ENCODE measurements at regions not wholly inside any gene's neighbourhood (a gene's known extent, or its start where the extent isn't known, plus 50 kb on each side); places are given as distances from the start of the nearest gene placed in this dataset.

DNA sequence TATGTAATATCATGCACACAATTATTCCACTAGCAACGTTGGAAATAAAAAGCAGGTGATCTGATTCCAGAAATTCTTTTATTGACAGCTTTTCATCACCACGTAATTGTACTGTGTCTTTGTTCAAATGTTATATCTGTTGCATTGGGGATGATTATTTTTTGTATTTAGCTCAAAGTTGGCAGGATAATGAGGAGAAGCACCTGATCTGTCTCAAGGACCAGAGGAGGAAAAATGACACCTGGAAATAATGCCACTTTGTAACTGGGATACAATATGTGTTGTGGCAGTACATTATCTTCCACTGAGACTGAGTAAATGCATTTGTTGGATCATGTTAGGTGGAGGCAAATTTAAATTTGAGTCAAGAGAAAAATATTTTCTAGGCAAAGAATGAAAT is 1298.8 kb upstream of the CDH6 start:
- TF ChIP-seq, protein P1, sequence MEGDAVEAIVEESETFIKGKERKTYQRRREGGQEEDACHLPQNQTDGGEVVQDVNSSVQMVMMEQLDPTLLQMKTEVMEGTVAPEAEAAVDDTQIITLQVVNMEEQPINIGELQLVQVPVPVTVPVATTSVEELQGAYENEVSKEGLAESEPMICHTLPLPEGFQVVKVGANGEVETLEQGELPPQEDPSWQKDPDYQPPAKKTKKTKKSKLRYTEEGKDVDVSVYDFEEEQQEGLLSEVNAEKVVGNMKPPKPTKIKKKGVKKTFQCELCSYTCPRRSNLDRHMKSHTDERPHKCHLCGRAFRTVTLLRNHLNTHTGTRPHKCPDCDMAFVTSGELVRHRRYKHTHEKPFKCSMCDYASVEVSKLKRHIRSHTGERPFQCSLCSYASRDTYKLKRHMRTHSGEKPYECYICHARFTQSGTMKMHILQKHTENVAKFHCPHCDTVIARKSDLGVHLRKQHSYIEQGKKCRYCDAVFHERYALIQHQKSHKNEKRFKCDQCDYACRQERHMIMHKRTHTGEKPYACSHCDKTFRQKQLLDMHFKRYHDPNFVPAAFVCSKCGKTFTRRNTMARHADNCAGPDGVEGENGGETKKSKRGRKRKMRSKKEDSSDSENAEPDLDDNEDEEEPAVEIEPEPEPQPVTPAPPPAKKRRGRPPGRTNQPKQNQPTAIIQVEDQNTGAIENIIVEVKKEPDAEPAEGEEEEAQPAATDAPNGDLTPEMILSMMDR (IDR thresholded peaks at IDR 0.05), result no peak
- no peak for TF ChIP-seq POLR2AphosphoS5 (IDR thresholded peaks at IDR 0.05)

Measured in prostate gland (tissue), 2 donors.